Mucosa of rectum (tissue), 2 donors: ENCODE measurements at regions not wholly inside any gene's neighbourhood (a gene's known extent, or its start where the extent isn't known, plus 50 kb on each side); places are given as distances from the start of the nearest gene placed in this dataset.
A peak's percentile ranks its signal among the peaks of the same experiment; 100 is the strongest.

Experiments
- H3K27ac ChIP-seq, 2 donors: one replicate each; pipeline ENCODE4 v1.7.0; 2013; ENCODE audit warnings: inconsistent platforms in 2 of 2, low read depth in 2 of 2, low read length in 2 of 2
- H3K27me3 ChIP-seq, 2 donors: one replicate each; pipeline ENCODE4 v1.7.0; 2013; ENCODE audit warnings: low read length in 2 of 2; ENCODE audit not compliant: control insufficient read depth in 2 of 2, insufficient read depth in 2 of 2
- H3K36me3 ChIP-seq, 2 donors: one replicate each; pipeline ENCODE4 v1.7.0; 2013; ENCODE audit warnings: low read length in 2 of 2; ENCODE audit not compliant: control insufficient read depth in 2 of 2, insufficient read depth in 2 of 2
- H3K4me1 ChIP-seq, 2 donors: one replicate each; pipeline ENCODE4 v1.7.0; 2013; ENCODE audit warnings: low read length in 2 of 2, mild to moderate bottlenecking in 1 of 2; ENCODE audit not compliant: control insufficient read depth in 2 of 2, insufficient read depth in 2 of 2
- H3K4me3 ChIP-seq, 2 donors: one replicate each; pipeline ENCODE4 v1.7.0; 2013; ENCODE audit warnings: low read length in 2 of 2
- H3K9ac ChIP-seq, 2 donors: one replicate each; pipeline ENCODE4 v1.7.0; 2013; ENCODE audit warnings: low read length in 2 of 2, low read depth in 1 of 2, mild to moderate bottlenecking in 1 of 2
- H3K9me3 ChIP-seq, 2 donors: one replicate each; pipeline ENCODE4 v1.7.0; 2013; ENCODE audit warnings: low read length in 2 of 2; ENCODE audit not compliant: control insufficient read depth in 2 of 2
- donor health status: healthy.
- donor health status: Normal muscosa, but diverticular disease.

DNA sequence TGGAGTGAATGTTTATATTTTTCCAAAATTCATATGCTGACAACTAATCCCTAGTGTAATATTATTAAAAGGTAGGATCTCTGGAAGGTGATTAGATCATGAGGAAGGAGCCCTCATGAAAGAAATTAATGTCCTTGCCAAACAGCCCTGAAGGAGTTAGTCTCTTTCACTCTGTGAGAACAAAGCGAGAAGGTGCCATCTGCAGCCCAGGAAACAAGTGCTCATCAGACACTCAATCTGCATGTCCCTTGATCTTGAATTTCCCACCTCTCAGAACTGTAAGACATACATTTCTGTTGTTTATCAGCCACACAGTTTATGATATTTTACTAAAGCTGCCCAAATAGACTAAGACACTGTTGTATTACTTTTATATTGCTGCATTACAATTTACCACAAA lies 1283.4 kb downstream of the PCDH7 start:
- no peaks in the 10 kb centered on the region for H3K9me3 ChIP-seq
- H3K27me3 ChIP-seq: no peaks in the 10 kb centered on the region
- no peak overlapping the region for H3K27ac ChIP-seq
- no peaks in the 10 kb centered on the region for H3K36me3 ChIP-seq
- H3K9ac ChIP-seq: no peak overlapping the region
- no peak overlapping the region for H3K4me3 ChIP-seq
- H3K4me1 ChIP-seq: no peaks in the 10 kb centered on the region

DNA sequence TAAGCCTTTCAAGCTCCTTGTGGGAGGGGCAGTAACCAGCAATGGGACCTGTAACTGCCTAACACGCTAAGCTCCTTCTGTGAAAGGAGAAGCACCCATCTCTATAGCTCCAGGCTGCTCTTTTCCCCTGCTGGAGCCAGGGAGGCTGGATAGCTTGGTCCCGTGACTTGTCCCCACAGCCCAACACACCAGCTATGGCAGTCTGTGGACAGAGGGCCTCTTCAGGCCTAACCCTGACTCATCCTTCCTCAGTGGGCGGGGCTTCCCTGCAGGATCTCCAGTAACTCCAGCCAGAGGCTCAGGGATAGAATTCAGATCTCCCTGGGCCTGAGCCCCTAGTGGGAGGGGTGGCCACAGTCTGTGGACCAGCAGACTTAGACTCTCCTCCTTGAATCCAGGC lies 1290.1 kb downstream of the PCDH7 start:
- H3K4me1 ChIP-seq: no peaks in the 10 kb centered on the region
- H3K9me3 ChIP-seq: no peaks in the 10 kb centered on the region
- no peak overlapping the region for H3K27ac ChIP-seq
- H3K27me3 ChIP-seq: no peaks in the 10 kb centered on the region
- H3K9ac ChIP-seq: no peak overlapping the region
- H3K36me3 ChIP-seq: no peaks in the 10 kb centered on the region
- no peak overlapping the region for H3K4me3 ChIP-seq

DNA sequence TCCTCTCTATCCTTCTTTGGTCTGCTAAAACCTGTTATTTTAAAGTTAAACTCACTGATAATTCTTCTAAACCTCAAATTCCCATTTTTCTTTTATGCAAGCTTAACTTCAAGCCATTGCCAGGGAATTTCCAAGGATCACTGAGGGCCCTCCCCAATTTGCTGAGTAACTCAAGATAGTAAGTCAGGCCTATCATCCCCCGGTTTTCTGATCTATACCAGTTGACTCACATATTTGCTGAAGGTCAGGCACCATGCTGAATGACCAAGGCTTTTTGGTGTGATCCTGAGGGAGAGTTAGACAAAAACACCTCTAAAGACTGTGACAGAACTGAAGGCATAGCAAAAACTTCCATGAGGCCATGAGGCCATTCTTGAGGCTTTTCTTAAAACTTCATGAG lies 1301.9 kb downstream of the PCDH7 start:
- H3K9me3 ChIP-seq: peaks cover 0 to 2% of the 10 kb centered on the region in 2 donors
- H3K4me3 ChIP-seq: no peak overlapping the region
- no peak overlapping the region for H3K9ac ChIP-seq
- no peaks in the 10 kb centered on the region for H3K4me1 ChIP-seq
- H3K27ac ChIP-seq: no peak overlapping the region
- no peaks in the 10 kb centered on the region for H3K36me3 ChIP-seq
- H3K27me3 ChIP-seq: no peaks in the 10 kb centered on the region

- no peak overlapping the region for H3K9ac ChIP-seq
- H3K27me3 ChIP-seq: no peaks in the 10 kb centered on the region
- peak overlapping the region in 1 of 2 donors; percentile 17 for H3K27ac ChIP-seq
- peaks cover 0 to 2% of the 10 kb centered on the region in 2 donors for H3K9me3 ChIP-seq
- H3K36me3 ChIP-seq: no peaks in the 10 kb centered on the region
- H3K4me1 ChIP-seq: no peaks in the 10 kb centered on the region
- H3K4me3 ChIP-seq: no peak overlapping the region
Observed at GRCh38 chr4:32025851-32026459, 1305.8 kb downstream of the PCDH7 start.

- no peaks in the 10 kb centered on the region for H3K27me3 ChIP-seq
- no peak overlapping the region for H3K4me3 ChIP-seq
- no peak overlapping the region for H3K27ac ChIP-seq
- H3K36me3 ChIP-seq: no peaks in the 10 kb centered on the region
- H3K9ac ChIP-seq: no peak overlapping the region
- H3K4me1 ChIP-seq: no peaks in the 10 kb centered on the region
- H3K9me3 ChIP-seq: no peaks in the 10 kb centered on the region
Observed at GRCh38 chr4:32030406-32030805, 1310.2 kb downstream of the PCDH7 start.

DNA sequence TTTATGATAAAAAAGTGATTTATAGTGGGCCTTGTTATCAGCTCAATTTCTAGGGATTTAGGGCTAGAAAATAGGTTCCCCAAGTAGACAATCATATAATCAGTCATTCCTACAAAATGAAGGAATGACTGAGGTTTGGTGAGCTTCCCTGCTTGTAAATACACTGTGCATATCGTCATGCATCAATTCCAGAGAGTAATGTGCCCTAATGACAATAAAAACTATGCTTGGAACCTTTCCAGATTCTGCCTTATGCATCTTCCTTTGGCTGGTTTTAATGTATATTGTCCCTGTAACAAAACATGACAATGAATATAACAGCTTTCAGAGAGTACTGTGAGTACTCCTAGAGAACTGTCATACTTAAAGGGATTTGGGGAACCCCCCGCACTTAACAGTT lies 1310.9 kb downstream of the PCDH7 start:
- Histone ChIP-seq H3K4me3 (no peak overlapping the region), H3K9me3 (no peaks in the 10 kb centered on the region), H3K9ac (no peak overlapping the region), H3K27ac (no peak overlapping the region), H3K27me3 (no peaks in the 10 kb centered on the region), H3K4me1 (no peaks in the 10 kb centered on the region), H3K36me3 (no peaks in the 10 kb centered on the region)

DNA sequence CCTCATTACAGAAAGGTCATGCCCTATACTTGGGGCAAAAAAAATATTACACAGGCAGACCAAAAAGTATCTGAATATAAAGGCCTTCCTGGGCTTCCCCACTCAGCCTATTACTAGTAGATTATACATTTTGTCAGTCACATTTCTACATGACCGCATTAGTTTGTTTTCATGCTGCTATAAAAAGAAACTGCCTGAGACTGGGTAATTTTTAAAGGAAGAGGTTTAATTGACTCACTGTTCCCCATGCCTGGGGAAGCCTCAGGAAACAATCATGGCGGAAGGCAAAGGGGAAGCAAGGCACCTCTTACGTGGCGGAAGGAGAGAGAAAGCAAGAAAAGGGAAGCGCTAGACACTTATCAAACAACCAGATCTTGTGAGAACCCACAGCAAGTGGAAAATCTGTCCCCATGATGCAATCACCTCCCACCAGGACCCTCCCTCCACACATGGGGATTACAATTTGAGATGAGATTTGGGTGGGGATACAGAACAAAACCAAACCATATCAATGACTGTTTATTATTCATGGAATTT lies 1312.0 kb downstream of the PCDH7 start:
- H3K9me3 ChIP-seq: no peaks in the 10 kb centered on the region

GRCh38 chr4:32037399-32037798 lies 1317.2 kb downstream of the PCDH7 start:
- Histone ChIP-seq H3K9ac (no peak overlapping the region), H3K27me3 (no peaks in the 10 kb centered on the region), H3K4me1 (no peaks in the 10 kb centered on the region), H3K9me3 (no peaks in the 10 kb centered on the region), H3K36me3 (no peaks in the 10 kb centered on the region), H3K27ac (no peak overlapping the region), H3K4me3 (no peak overlapping the region)

More for the DNA sequence above, 1312.0 kb downstream of the PCDH7 start:
- no peaks in the 10 kb centered on the region for H3K27me3 ChIP-seq
- H3K27ac ChIP-seq: no peak overlapping the region
- no peak overlapping the region for H3K9ac ChIP-seq
- no peaks in the 10 kb centered on the region for H3K36me3 ChIP-seq
- no peak overlapping the region for H3K4me3 ChIP-seq
- no peaks in the 10 kb centered on the region for H3K4me1 ChIP-seq

DNA sequence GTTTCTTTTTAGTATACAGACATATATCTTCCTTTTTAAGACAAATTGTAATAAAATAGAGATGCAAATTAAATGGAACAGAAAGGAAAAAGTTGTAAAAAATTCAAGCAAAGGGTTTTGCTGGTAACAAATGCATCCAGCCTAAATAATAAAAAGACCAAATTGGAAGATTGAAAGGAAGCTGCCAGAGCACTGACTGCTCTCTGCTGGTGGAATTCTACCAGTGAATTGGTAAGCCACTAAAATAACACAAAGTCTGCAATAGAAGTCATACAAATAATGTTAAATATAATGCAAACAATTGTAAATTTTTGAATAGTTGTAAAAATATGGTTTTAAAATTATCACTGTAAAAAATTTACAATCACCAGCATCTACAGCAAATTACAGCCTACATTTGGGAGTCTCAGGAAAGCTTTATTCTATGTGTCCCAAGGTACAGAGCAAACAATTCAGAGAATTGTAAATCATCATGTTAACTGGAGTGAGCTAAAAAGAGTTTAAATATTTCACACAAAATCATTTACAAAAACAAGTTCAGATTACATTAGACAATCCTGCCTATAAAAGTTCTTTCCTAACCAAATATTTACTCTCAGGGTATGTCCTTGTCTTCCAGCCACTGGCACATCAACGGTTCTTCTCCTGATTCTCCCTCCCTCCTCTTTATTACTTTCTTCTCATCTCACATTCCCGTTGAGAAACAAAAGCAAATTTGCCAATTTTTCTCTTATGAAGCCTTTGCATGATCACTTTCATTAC lies 1322.5 kb downstream of the PCDH7 start:
- Histone ChIP-seq H3K27ac (no peak overlapping the region), H3K9ac (no peak overlapping the region), H3K4me1 (no peaks in the 10 kb centered on the region), H3K36me3 (no peaks in the 10 kb centered on the region), H3K4me3 (no peak overlapping the region), H3K9me3 (no peaks in the 10 kb centered on the region), H3K27me3 (no peaks in the 10 kb centered on the region)

DNA sequence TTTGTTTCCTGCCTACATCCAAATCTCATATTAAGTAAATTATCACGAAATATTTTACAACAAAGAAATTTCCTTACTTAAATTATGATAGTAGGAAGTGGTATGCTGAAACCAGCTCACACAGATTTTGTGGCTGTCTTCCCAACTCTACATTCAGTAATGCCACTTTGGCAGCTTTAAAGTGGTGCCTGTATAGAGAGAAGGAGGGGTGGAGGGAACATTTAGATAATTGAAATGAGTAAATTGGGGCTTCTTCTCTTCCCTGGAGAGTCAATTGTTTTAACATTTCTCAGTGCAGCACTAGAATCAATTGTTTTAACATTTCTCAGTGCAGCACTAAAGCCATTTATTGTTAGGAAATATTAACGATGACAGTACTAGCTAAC lies 1323.1 kb downstream of the PCDH7 start:
- H3K27me3 ChIP-seq: no peaks in the 10 kb centered on the region
- H3K4me1 ChIP-seq: no peaks in the 10 kb centered on the region
- no peaks in the 10 kb centered on the region for H3K9me3 ChIP-seq
- H3K27ac ChIP-seq: no peak overlapping the region
- no peaks in the 10 kb centered on the region for H3K36me3 ChIP-seq
- no peak overlapping the region for H3K4me3 ChIP-seq
- H3K9ac ChIP-seq: no peak overlapping the region
